Gastroesophageal sphincter (tissue), 4 donors: ENCODE measurements at regions not wholly inside any gene's neighbourhood (a gene's known extent, or its start where the extent isn't known, plus 50 kb on each side); places are given as distances from the start of the nearest gene placed in this dataset.

Experiments
- ATAC-seq: fragments of 150-250 bp; one replicate; pipeline ENCODE4 v1.9.1; 2016; ENCODE audit warnings: mild to moderate bottlenecking, moderate library complexity
- H3K27ac ChIP-seq, 4 donors: fragments of 200-600 bp; sonication (generic) in 3 of 4; 1 replicate in 3 of 4; 2 replicates in 1 of 4; pipeline ENCODE4 v1.5.1; 2016 to 2019
- H3K27me3 ChIP-seq: fragments of 200-600 bp; sonication (generic); one replicate; pipeline ENCODE4 v1.5.1; 2019
- H3K36me3 ChIP-seq, 2 donors: fragments of 200-600 bp; sonication (generic); one replicate each; pipeline ENCODE4 v1.5.1; 2019; ENCODE audit warnings: control low read depth in 1 of 2
- H3K4me1 ChIP-seq, 3 donors: fragments of 200-600 bp; sonication (generic); 1 replicate in 2 of 3; 2 replicates in 1 of 3; pipeline ENCODE4 v1.5.1; 2016 to 2019; ENCODE audit warnings: control low read depth in 2 of 3
- H3K4me3 ChIP-seq, 2 donors: fragments of 200-600 bp; sonication (generic); one replicate each; pipeline ENCODE4 v1.5.1; 2019; ENCODE audit warnings: mild to moderate bottlenecking in 1 of 2, moderate library complexity in 1 of 2
- H3K9me3 ChIP-seq, 3 donors: fragments of 200-600 bp; sonication (generic); one replicate each; pipeline ENCODE4 v1.5.1; 2017 to 2019; ENCODE audit warnings: control low read depth in 2 of 3
- EP300 ChIP-seq: sonication (generic); formaldehyde crosslinking; IDR thresholded peaks from one replicate; pipeline ENCODE4 v1.6.1; 2017; ENCODE audit warnings: antibody characterized with exemption, mild to moderate bottlenecking
- POLR2A ChIP-seq, 2 donors: fragments of 450-650 bp; IDR thresholded peaks; one replicate each; pipeline ENCODE4 v1.6.1; 2017; ENCODE audit warnings: antibody characterized with exemption in 2 of 2, mild to moderate bottlenecking in 2 of 2, moderate library complexity in 1 of 2
- POLR2AphosphoS5 ChIP-seq: sonication (generic); formaldehyde crosslinking; IDR thresholded peaks from one replicate; pipeline ENCODE4 v1.6.1; 2017; ENCODE audit warnings: antibody characterized with exemption
- WGBS, 2 donors: methylation state at CpG; one replicate each; pipeline ENCODE4 v1.1.5; 2018; ENCODE audit warnings: low coverage in 1 of 2; 5-methylcytosine and 5-hydroxymethylcytosine counted together
- TF ChIP-seq, protein P1 (sequence below), 4 experiments: fragments of 200-600 bp in 2 of 4; fragments of 450-650 bp in 2 of 4; sonication (generic) in 1 of 4; IDR thresholded peaks; one replicate each; pipeline ENCODE4 v1.5.1; 2017 to 2019; ENCODE audit warnings: antibody characterized with exemption in 4 of 4, mild to moderate bottlenecking in 2 of 4, moderate library complexity in 2 of 4

DNA sequence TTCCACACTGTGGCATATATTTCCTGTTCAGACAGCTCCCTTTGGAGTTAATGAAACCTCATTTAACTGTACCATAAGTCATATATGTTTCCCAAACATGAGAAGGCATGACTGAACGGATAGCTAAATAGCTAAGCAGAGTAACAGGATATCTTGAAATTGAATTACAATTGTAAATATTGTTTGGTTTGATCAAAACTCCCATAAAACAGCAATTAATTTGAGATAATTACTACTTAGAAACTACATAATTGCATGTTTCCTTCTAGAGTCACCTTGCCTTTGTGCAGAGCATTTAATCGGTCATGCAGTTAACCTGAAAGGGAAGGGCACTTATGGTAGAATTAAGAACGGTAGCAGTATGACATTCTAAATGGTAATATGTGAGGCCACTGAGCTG lies 179.0 kb upstream of the MAP3K7 start:
- no peak overlapping the region for H3K27ac ChIP-seq
- no peak for ATAC-seq
- H3K36me3 ChIP-seq = no peaks in the 10 kb centered on the region
- H3K9me3 ChIP-seq = no peaks in the 10 kb centered on the region
- no peak overlapping the region for H3K4me3 ChIP-seq
- H3K27me3 ChIP-seq = no peaks in the 10 kb centered on the region
- no peak for TF ChIP-seq POLR2A (IDR thresholded peaks at IDR 0.05)
- TF ChIP-seq EP300 = no peak
- no peak for TF ChIP-seq POLR2AphosphoS5
- TF ChIP-seq, protein P1, sequence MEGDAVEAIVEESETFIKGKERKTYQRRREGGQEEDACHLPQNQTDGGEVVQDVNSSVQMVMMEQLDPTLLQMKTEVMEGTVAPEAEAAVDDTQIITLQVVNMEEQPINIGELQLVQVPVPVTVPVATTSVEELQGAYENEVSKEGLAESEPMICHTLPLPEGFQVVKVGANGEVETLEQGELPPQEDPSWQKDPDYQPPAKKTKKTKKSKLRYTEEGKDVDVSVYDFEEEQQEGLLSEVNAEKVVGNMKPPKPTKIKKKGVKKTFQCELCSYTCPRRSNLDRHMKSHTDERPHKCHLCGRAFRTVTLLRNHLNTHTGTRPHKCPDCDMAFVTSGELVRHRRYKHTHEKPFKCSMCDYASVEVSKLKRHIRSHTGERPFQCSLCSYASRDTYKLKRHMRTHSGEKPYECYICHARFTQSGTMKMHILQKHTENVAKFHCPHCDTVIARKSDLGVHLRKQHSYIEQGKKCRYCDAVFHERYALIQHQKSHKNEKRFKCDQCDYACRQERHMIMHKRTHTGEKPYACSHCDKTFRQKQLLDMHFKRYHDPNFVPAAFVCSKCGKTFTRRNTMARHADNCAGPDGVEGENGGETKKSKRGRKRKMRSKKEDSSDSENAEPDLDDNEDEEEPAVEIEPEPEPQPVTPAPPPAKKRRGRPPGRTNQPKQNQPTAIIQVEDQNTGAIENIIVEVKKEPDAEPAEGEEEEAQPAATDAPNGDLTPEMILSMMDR (IDR thresholded peaks at IDR 0.05) = no peak
- H3K4me1 ChIP-seq = no peaks in the 10 kb centered on the region
- WGBS, 2 donors = 65 to 86% methylated on average over 3 of the region's 3 CpGs

DNA sequence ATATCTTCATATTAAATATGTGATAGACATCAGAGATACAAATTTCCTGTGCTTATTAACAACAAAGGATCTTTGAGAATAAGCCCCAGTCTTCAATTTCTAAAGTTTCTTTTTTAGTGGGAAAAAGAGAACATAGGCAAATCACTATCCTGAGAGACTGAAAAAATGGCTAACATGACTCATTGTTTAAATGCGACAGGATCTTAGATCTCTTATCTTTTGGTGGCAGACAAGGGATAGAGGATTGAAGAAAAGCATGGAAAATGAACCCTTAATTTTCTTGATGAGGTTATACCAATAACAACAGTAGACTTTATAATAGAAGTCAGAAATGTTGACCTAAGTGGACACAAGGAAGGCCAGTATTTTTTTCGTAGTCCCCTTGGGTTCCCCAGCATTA lies 178.6 kb upstream of the MAP3K7 start:
- H3K4me3 ChIP-seq = no peak overlapping the region
- no peaks in the 10 kb centered on the region for H3K36me3 ChIP-seq
- no peak for TF ChIP-seq EP300
- no peak for TF ChIP-seq POLR2AphosphoS5
- TF ChIP-seq POLR2A (IDR thresholded peaks at IDR 0.05) = no peak
- TF ChIP-seq, protein P1 (IDR thresholded peaks at IDR 0.05) = no peak
- WGBS, 2 donors = 71 to 81% methylated on average over 2 of the region's 2 CpGs
- no peak for ATAC-seq
- no peaks in the 10 kb centered on the region for H3K4me1 ChIP-seq
- no peaks in the 10 kb centered on the region for H3K27me3 ChIP-seq
- no peaks in the 10 kb centered on the region for H3K9me3 ChIP-seq
- H3K27ac ChIP-seq = no peak overlapping the region

DNA sequence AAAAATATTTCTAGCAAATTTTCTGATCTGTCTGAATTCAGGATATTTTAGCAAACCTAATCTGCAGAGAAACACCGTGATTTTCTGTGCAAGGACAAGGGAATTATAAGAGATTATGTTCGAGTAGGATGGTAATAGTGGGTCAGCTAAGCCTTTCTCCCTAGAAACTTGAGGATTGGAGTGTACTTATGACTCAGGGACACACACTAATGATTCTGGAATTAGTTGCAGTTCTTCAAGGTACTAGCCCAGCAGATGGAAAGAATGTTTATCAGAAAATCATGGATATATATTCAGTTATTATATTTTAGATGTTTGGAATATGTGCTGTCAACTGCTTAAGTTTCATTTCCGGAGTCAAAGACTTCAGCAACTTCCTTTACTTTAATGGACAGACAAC lies 177.1 kb upstream of the MAP3K7 start:
- WGBS, 2 donors = 76 to 97% methylated on average over 3 of the region's 3 CpGs
- Histone ChIP-seq H3K4me1 (no peaks in the 10 kb centered on the region), H3K4me3 (no peak overlapping the region), H3K9me3 (no peaks in the 10 kb centered on the region), H3K36me3 (no peaks in the 10 kb centered on the region), H3K27ac (no peak overlapping the region), H3K27me3 (no peaks in the 10 kb centered on the region)
- no peak for ATAC-seq
- TF ChIP-seq, protein P1 (IDR thresholded peaks at IDR 0.05) = no peak

DNA sequence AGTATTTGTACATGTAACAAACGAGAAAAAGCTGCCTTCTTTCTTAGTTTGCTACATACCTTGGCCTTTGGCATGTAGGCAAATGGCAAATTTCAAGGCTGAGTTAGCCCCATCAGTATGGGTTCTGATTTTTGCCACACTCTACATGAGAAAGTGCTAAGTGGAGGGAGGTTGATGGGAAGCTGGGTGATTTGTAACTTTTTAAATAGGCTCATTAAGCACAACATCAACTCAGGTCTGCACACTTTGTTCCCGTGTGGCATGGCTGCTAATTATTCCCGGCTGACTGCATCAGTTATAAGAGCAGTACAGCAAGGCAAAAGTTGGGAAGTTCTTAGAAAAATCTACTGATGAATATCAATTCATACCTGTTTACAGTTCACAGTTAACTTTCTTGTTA lies 172.8 kb upstream of the MAP3K7 start:
- no peak overlapping the region for H3K4me3 ChIP-seq
- no peak for ATAC-seq
- no peaks in the 10 kb centered on the region for H3K27me3 ChIP-seq
- H3K36me3 ChIP-seq = no peaks in the 10 kb centered on the region
- H3K27ac ChIP-seq = no peak overlapping the region
- TF ChIP-seq, protein P1 (IDR thresholded peaks at IDR 0.05) = no peak
- no peaks in the 10 kb centered on the region for H3K9me3 ChIP-seq
- H3K4me1 ChIP-seq = no peaks in the 10 kb centered on the region
- 69 to 78% methylated on average over 3 of the region's 3 CpGs for WGBS, 2 donors

DNA sequence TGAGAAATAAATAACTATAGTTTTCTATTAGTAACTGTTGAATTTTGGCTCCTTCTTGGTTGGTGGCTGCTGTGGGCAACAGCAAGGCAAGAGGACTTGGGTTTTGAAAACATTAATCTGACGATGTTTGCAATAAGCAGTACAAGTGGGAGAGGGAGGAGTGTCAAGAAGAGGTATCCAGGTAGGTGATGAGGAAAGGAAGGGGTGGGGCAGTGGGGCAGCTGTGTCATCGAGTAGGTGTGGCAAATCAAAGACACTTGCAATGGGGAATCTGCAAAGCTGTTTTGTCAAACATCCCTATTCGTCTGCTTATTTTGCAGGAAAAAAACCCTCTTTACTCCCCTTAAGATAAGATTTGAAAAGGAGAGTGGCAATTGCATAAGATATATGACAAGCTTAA lies 171.9 kb upstream of the MAP3K7 start:
- no peaks in the 10 kb centered on the region for H3K4me1 ChIP-seq
- no peak overlapping the region for H3K27ac ChIP-seq
- TF ChIP-seq EP300 = no peak
- TF ChIP-seq, protein P1 (IDR thresholded peaks at IDR 0.05) = no peak
- no peak for TF ChIP-seq POLR2A (IDR thresholded peaks at IDR 0.05)
- TF ChIP-seq POLR2AphosphoS5 = no peak
- 54 to 83% methylated on average over 2 to 3 of the region's 3 CpGs for WGBS, 2 donors
- H3K4me3 ChIP-seq = no peak overlapping the region
- H3K27me3 ChIP-seq = no peaks in the 10 kb centered on the region
- H3K36me3 ChIP-seq = no peaks in the 10 kb centered on the region
- H3K9me3 ChIP-seq = no peaks in the 10 kb centered on the region
- no peak for ATAC-seq
